HUES48 (cell line): ENCODE measurements at regions not wholly inside any gene's neighbourhood (a gene's known extent, or its start where the extent isn't known, plus 50 kb on each side); places are given as distances from the start of the nearest gene placed in this dataset.

Experiments
- H3K27ac ChIP-seq: one replicate; pipeline ENCODE4 v1.7.0; 2013; ENCODE audit warnings: low read depth, low read length, inconsistent platforms
- H3K27me3 ChIP-seq: 2 replicates; pipeline ENCODE4 v1.6.1; 2013; ENCODE audit warnings: mild to moderate bottlenecking, low read length; ENCODE audit not compliant: control insufficient read depth, insufficient read depth
- H3K36me3 ChIP-seq: 2 replicates; pipeline ENCODE4 v1.6.1; 2013; ENCODE audit warnings: low read length; ENCODE audit not compliant: control insufficient read depth, insufficient read depth
- H3K4me1 ChIP-seq: 2 replicates; pipeline ENCODE4 v1.6.1; 2013; ENCODE audit warnings: mild to moderate bottlenecking, low read length; ENCODE audit not compliant: control insufficient read depth, insufficient read depth
- H3K4me3 ChIP-seq: 2 replicates; pipeline ENCODE4 v1.5.1; 2013; ENCODE audit warnings: mild to moderate bottlenecking, low read depth, low read length
- H3K9ac ChIP-seq: 2 replicates; pipeline ENCODE4 v1.6.1; 2013; ENCODE audit warnings: mild to moderate bottlenecking, low read depth, low read length, moderate library complexity
- H3K9me3 ChIP-seq: 2 replicates; pipeline ENCODE4 v1.6.1; 2013; ENCODE audit warnings: low read length; ENCODE audit not compliant: control insufficient read depth, insufficient read depth

- no peak overlapping the region for H3K4me3 ChIP-seq
- H3K4me1 ChIP-seq, result peaks cover 3% of the 10 kb centered on the region; the same call in 1 of the 2 replicates
- no peak overlapping the region for H3K27ac ChIP-seq
- H3K27me3 ChIP-seq, result no peaks in the 10 kb centered on the region
- H3K9me3 ChIP-seq, result no peaks in the 10 kb centered on the region
- H3K9ac ChIP-seq, result no peak overlapping the region
- no peaks in the 10 kb centered on the region for H3K36me3 ChIP-seq
Measured at GRCh38 chr4:124322234-124323065, 390.1 kb downstream of the ANKRD50 start.

GRCh38 chr4:124325690-124326089, 386.8 kb downstream of the ANKRD50 start:
- Histone ChIP-seq H3K27me3 (no peaks in the 10 kb centered on the region), H3K36me3 (no peaks in the 10 kb centered on the region), H3K4me3 (no peak overlapping the region), H3K9me3 (no peaks in the 10 kb centered on the region), H3K27ac (no peak overlapping the region), H3K9ac (no peak overlapping the region), H3K4me1 (peaks cover under 1% of the 10 kb centered on the region; the same call in 1 of the 2 replicates)

GRCh38 chr4:124329134-124329533, 383.4 kb downstream of the ANKRD50 start:
- Histone ChIP-seq H3K27ac (no peak overlapping the region), H3K9me3 (no peaks in the 10 kb centered on the region), H3K4me1 (peaks cover under 1% of the 10 kb centered on the region), H3K9ac (no peak overlapping the region), H3K4me3 (no peak overlapping the region), H3K27me3 (no peaks in the 10 kb centered on the region), H3K36me3 (no peaks in the 10 kb centered on the region)

GRCh38 chr4:124330045-124330444, 382.5 kb downstream of the ANKRD50 start:
- Histone ChIP-seq H3K27me3 (no peaks in the 10 kb centered on the region), H3K36me3 (no peaks in the 10 kb centered on the region), H3K4me3 (no peak overlapping the region)

GRCh38 chr4:124331781-124332180, 380.8 kb downstream of the ANKRD50 start:
- Histone ChIP-seq H3K4me3 (no peak overlapping the region), H3K9me3 (no peaks in the 10 kb centered on the region), H3K27ac (no peak overlapping the region), H3K4me1 (peaks cover 5% of the 10 kb centered on the region), H3K9ac (no peak overlapping the region), H3K27me3 (no peaks in the 10 kb centered on the region), H3K36me3 (no peaks in the 10 kb centered on the region)

More at GRCh38 chr4:124330045-124330444, 382.5 kb downstream of the ANKRD50 start:
- Histone ChIP-seq H3K9ac (no peak overlapping the region), H3K4me1 (peaks cover 5% of the 10 kb centered on the region), H3K27ac (no peak overlapping the region), H3K9me3 (no peaks in the 10 kb centered on the region)

- H3K4me1 ChIP-seq, result peaks cover 5% of the 10 kb centered on the region
- no peaks in the 10 kb centered on the region for H3K27me3 ChIP-seq
- no peaks in the 10 kb centered on the region for H3K9me3 ChIP-seq
- no peak overlapping the region for H3K27ac ChIP-seq
- no peak overlapping the region for H3K9ac ChIP-seq
- H3K4me3 ChIP-seq, result no peak overlapping the region
- H3K36me3 ChIP-seq, result no peaks in the 10 kb centered on the region
Measured at GRCh38 chr4:124333466-124333865, 379.1 kb downstream of the ANKRD50 start.

GRCh38 chr4:124334119-124334518, 378.4 kb downstream of the ANKRD50 start:
- Histone ChIP-seq H3K4me1 (peaks cover 5% of the 10 kb centered on the region), H3K4me3 (no peak overlapping the region), H3K36me3 (no peaks in the 10 kb centered on the region), H3K27ac (no peak overlapping the region), H3K9me3 (no peaks in the 10 kb centered on the region), H3K9ac (no peak overlapping the region), H3K27me3 (no peaks in the 10 kb centered on the region)

- Histone ChIP-seq H3K9ac (no peak overlapping the region), H3K27me3 (no peaks in the 10 kb centered on the region), H3K4me3 (no peak overlapping the region), H3K36me3 (no peaks in the 10 kb centered on the region), H3K27ac (no peak overlapping the region), H3K9me3 (no peaks in the 10 kb centered on the region), H3K4me1 (peaks cover 5% of the 10 kb centered on the region)
Measured at GRCh38 chr4:124337874-124338273, 374.7 kb downstream of the ANKRD50 start.

GRCh38 chr4:124343661-124344171, 368.8 kb downstream of the ANKRD50 start:
- H3K9me3 ChIP-seq, result no peaks in the 10 kb centered on the region
- no peaks in the 10 kb centered on the region for H3K36me3 ChIP-seq
- H3K27me3 ChIP-seq, result no peaks in the 10 kb centered on the region
- H3K4me3 ChIP-seq, result no peak overlapping the region
- H3K9ac ChIP-seq, result no peak overlapping the region
- no peak overlapping the region for H3K27ac ChIP-seq
- no peaks in the 10 kb centered on the region for H3K4me1 ChIP-seq

- no peak overlapping the region for H3K4me3 ChIP-seq
- H3K27ac ChIP-seq, result no peak overlapping the region
- no peaks in the 10 kb centered on the region for H3K27me3 ChIP-seq
- H3K9me3 ChIP-seq, result 0 out of 2 replicates have a peak, but pooled peaks cover 4% of the 10 kb centered on the region
- no peaks in the 10 kb centered on the region for H3K4me1 ChIP-seq
- H3K9ac ChIP-seq, result no peak overlapping the region
- H3K36me3 ChIP-seq, result no peaks in the 10 kb centered on the region
Measured at GRCh38 chr4:124372916-124373315, 339.6 kb downstream of the ANKRD50 start.

- Histone ChIP-seq H3K9ac (no peak overlapping the region), H3K36me3 (no peaks in the 10 kb centered on the region), H3K9me3 (no peaks in the 10 kb centered on the region), H3K4me3 (no peak overlapping the region), H3K4me1 (no peaks in the 10 kb centered on the region), H3K27ac (no peak overlapping the region), H3K27me3 (no peaks in the 10 kb centered on the region)
Measured at GRCh38 chr4:124386163-124386562, 326.4 kb downstream of the ANKRD50 start.
